ENCODE measurements at regions not wholly inside any gene's neighbourhood (a gene's known extent, or its start where the extent isn't known, plus 50 kb on each side); places are given as distances from the start of the nearest gene placed in this dataset.
"Not testable (repeated sequence)": the region's sequence is repeated elsewhere in the genome, so short reads cannot be mapped to it uniquely, and the experiment has no call there.

GRCh38 chrX:115972717-115973116 lies 197.8 kb upstream of the AGTR2 start:
- no peak for TF ChIP-seq CTCF (conservative IDR thresholded peaks at IDR 0.05; ENCODE audit: low read depth)
- ChIA-PET CTCF (interaction anchor here (0.6 kb wide), 1 partner anchor 910 kb away, joined by 3 read pairs; no protein-coding TSS in a partner anchor), POLR2A (ENCODE audit: low non-redundant PET) (no interaction called here)
- H3K27ac ChIP-seq: no peak overlapping the region
- DNase-seq (ENCODE audit: low spot score): no peak

GRCh38 chrX:115978068-115978467 lies 192.5 kb upstream of the AGTR2 start:
- DNase-seq (ENCODE audit: low spot score): no peak
- H3K27ac ChIP-seq: no peak overlapping the region
- TF ChIP-seq CTCF (conservative IDR thresholded peaks at IDR 0.05; ENCODE audit: low read depth): no peak
- POLR2A ChIA-PET (ENCODE audit: low non-redundant PET): no interaction called here
- CTCF ChIA-PET: no interaction called here

DNA sequence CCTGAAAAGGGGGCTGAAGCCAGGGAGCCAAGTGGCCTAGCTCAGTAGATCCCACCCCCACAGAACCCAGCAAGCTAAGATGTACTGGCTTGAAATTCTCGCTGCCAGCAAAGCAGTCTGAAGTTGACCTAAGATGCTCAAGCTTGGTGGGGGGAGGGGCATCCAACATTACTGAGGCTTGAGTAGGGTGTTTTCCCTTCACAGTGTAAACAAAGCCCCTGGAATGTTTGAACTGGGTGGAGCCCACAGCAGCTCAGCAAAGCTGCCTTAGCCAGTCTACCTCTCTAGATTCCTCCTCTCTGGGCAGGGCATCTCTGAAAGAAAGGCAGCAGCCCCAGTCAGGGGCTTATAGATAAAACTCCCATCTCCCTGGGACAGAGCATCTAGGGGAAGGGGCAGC lies 187.4 kb upstream of the AGTR2 start:
- not testable (repeated sequence) for DNase-seq (ENCODE audit: low spot score)

DNA sequence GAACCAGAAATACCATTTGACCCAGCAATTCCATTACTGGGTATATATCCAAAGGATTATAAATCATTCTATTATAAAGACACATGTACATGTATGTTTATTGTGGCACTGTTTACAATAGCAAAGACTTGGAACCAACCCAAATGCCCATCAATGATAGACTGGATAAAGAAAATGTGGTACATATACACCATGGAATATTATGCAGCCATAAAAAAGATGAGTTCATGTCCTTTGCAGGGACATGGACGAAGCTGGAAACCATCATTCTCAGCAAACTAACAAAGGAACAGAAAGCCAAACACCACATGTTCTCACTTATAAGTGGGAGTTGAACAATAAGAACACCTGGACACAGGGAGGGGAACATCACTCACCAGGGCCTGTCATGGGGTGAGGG lies 183.1 kb upstream of the AGTR2 start:
- H3K27ac ChIP-seq; DNase-seq (ENCODE audit: low spot score); POLR2A ChIA-PET (ENCODE audit: low non-redundant PET): not testable (repeated sequence)
- CTCF ChIA-PET: interaction anchor here (0.6 kb wide), 1 partner anchor 1179 kb away, joined by 3 read pairs; no protein-coding TSS in a partner anchor

More for the DNA sequence above, 187.4 kb upstream of the AGTR2 start:
- POLR2A ChIA-PET (ENCODE audit: low non-redundant PET); H3K27ac ChIP-seq; CTCF ChIA-PET: not testable (repeated sequence)

DNA sequence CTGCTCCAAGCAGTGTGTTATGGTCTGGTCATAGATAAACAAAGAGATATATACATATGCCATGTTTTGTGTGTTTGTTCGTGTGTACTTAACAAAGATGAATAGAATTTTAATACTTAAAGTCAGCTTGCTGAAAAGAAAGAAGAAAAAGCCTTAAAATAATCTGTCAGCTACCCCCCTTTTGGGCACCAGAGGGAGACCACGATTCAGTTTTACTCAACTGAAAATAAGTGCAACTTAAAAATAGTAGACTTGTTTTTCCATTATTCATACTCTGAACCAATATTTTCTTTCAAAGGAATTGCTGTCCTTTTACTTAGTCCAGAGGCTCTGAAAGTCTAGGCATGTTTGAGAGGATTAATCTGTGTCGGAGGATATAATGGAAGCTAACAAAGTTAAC lies 181.7 kb upstream of the AGTR2 start:
- ChIA-PET CTCF (no interaction called here), POLR2A (ENCODE audit: low non-redundant PET) (no interaction called here)
- no peak for DNase-seq (ENCODE audit: low spot score)
- no peak for TF ChIP-seq CTCF (conservative IDR thresholded peaks at IDR 0.05; ENCODE audit: low read depth)
- H3K27ac ChIP-seq: no peak overlapping the region

DNA sequence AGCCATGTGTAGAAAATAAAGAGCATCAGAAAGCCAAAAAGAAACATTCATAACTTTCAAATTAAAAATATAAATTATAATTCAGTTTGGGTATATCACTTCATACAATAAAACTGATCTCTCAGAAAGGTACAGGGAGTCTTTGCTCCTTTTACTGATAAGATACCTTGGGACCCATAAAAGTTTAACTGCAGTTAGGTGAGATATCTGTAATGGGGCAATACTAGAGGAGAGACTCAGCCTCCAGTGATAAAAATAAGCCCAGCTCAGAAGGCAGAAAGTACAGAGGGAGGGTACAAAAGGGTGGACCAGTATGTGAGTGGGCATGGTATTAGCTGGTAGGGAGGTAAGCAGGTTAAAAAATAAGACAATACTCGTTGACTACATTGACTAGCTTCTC lies 180.9 kb upstream of the AGTR2 start:
- ChIA-PET CTCF (no interaction called here), POLR2A (ENCODE audit: low non-redundant PET) (no interaction called here)

GRCh38 chrX:116009346-116009745 lies 161.2 kb upstream of the AGTR2 start:
- ChIA-PET POLR2A (ENCODE audit: low non-redundant PET) (no interaction called here), CTCF (no interaction called here)
- H3K27ac ChIP-seq: no peak overlapping the region

More for the DNA sequence above, 180.9 kb upstream of the AGTR2 start:
- no peak overlapping the region for H3K27ac ChIP-seq
- no peak for TF ChIP-seq CTCF (conservative IDR thresholded peaks at IDR 0.05; ENCODE audit: low read depth)
- DNase-seq (ENCODE audit: low spot score): no peak

More at GRCh38 chrX:116009346-116009745, 161.2 kb upstream of the AGTR2 start:
- no peak for DNase-seq (ENCODE audit: low spot score)
- TF ChIP-seq CTCF (conservative IDR thresholded peaks at IDR 0.05; ENCODE audit: low read depth): no peak
